Fibroblast of pulmonary artery (primary cell): ENCODE measurements at regions not wholly inside any gene's neighbourhood (a gene's known extent, or its start where the extent isn't known, plus 50 kb on each side); places are given as distances from the start of the nearest gene placed in this dataset.

Experiments used
- DNase-seq: peaks from one replicate; pipeline ENCODE4 v3.0.0-alpha.2; 2010; ENCODE audit warnings: low read depth
- H3K4me3 ChIP-seq: replicated peaks from 2 replicates; pipeline ENCODE4 v1.5.1; 2011; ENCODE audit warnings: low read depth, mild to moderate bottlenecking, control low read depth, low read length, moderate library complexity
- CTCF ChIP-seq: IDR thresholded peaks from 2 replicates; pipeline ENCODE4 v1.5.1; 2011; ENCODE audit warnings: mild to moderate bottlenecking, control low read depth, low read length, inconsistent platforms; ENCODE audit errors: missing control alignments

DNA sequence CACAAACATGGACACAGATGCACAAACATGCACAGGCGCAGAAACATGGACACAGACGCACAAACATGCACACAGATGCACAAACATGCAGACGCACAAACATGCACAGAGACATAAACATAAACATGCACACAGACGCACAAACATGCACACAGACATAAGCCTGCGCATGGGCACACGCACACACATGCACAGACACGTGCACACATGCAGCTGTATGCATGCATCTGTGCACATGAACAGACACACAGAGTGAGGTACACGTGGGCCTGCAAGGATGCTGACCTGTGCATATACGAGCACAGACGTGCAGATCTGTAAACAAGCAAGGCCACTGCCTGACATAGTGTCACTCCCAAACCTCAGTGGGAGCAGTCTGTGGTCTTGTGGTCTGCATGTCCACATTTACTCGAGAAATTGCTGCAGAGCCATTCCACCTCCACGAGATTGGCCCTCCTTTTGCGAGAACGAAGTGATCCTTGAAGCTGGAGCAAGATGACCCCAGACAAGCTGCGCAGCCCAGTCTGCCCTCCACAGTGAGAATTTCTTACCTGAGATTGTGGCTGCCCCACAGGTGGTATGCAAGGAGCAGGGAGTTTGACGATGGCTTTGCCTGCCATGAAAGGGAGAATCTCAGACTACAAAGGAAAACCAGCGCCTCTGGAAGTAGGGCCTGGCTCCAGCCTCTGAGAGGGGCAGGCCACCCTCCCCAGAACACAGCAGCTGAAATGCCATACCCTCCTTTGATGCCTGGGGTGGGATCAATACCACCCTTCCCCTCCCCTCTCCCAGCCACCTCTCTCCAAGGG lies 299.9 kb downstream of the BRD1 start:
- TF ChIP-seq CTCF: no peak
- no peak overlapping the region for H3K4me3 ChIP-seq
- no peak for DNase-seq

- no peak overlapping the region for H3K4me3 ChIP-seq
- DNase-seq: no peak
- TF ChIP-seq CTCF: no peak
Measured at GRCh38 chr22:49525801-49526535, 301.7 kb downstream of the BRD1 start.

DNA sequence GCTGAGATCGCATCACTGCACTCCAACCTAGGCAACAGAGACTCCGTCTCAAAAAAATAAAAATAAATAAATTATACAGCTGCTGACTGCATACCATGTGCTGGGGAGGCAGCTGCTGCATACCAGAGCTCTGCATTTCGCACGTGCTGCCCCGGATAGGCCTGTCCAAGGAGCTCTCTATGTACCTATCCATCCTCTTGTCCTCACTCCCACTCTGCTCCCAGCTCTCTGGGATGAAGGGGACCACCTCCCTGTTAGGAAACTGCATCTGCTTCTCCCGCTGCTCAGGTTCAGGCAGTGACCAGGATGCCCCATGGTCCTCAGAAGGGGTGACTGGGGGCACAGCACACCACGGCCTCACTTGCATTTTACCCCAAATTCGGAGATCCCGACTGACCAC lies 302.3 kb downstream of the BRD1 start:
- TF ChIP-seq CTCF: no peak
- no peak for DNase-seq
- H3K4me3 ChIP-seq: no peak overlapping the region

- no peak for TF ChIP-seq CTCF
- no peak for DNase-seq
- no peak overlapping the region for H3K4me3 ChIP-seq
Measured at GRCh38 chr22:49524362-49524761, 303.3 kb downstream of the BRD1 start.

- no peak overlapping the region for H3K4me3 ChIP-seq
- TF ChIP-seq CTCF: no peak
- DNase-seq: no peak
Measured at GRCh38 chr22:49523374-49524008, 304.2 kb downstream of the BRD1 start.

GRCh38 chr22:49522582-49523373 lies 304.9 kb downstream of the BRD1 start:
- TF ChIP-seq CTCF: no peak
- H3K4me3 ChIP-seq: no peak overlapping the region
- no peak for DNase-seq
